GF-D8 (cell line): ENCODE measurements at regions not wholly inside any gene's neighbourhood (a gene's known extent, or its start where the extent isn't known, plus 50 kb on each side); places are given as distances from the start of the nearest gene placed in this dataset.

Experiments
- DNase-seq: peaks from one replicate; lab custom pipeline; 2025; lab: John Stamatoyannopoulos, UW

DNA sequence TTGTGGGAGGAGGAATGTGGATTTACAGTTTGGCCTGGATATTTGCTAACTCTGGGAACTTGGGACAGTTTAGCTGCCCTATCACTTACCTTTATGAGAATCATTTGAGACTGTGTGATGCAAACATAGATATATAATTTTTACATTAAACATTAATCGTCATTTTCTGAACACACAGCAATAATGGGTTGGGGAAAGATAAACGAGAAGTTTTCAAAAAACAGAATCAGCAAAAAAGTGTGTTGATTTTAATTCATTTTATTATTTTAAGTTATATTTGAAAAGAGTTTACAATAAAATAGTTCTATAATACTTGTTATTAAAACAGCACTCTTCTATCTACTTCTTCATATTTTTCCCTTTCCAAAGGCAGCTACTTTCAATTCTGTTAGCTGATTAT, 813.3 kb downstream of the SLC4A3 start:
- no peak for DNase-seq

DNA sequence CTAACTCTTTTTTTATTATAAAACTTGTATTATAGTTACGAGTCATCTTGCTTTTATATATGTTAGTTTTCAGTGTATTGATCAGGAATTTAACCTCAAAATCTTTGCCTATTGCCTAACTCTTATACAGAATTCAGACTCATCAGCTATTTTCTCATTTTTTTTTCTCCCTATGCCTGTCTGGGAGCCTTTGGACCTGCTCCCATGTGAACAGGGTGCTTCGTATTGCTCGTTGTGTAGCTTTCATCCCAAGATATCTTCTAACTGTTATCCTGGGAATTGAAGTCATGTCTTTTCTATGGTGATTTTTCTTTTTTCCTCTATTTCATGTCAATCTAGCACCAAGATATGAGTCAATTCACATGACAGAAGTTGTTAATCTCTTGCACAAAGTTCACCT, 814.0 kb downstream of the SLC4A3 start:
- no peak for DNase-seq

DNA sequence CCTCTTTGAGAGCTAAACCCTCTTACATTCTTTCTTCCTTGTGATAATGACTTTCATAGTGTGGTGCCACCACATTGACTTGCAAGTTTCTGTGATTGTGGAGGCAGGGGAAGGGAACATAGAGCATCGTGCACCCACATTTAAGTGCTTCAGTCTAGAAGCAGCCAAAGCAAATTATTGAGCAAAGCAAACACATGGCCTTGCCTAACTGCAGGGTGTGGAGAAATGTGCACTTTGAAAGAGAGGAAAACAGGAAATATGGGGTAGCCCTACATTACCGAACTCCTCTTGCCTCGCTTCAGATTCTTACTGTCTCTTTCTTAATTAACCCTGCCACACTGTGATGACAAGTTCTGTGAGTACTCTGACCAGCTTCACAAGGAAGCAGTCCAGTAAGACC, 814.6 kb downstream of the SLC4A3 start:
- DNase-seq = no peak

DNA sequence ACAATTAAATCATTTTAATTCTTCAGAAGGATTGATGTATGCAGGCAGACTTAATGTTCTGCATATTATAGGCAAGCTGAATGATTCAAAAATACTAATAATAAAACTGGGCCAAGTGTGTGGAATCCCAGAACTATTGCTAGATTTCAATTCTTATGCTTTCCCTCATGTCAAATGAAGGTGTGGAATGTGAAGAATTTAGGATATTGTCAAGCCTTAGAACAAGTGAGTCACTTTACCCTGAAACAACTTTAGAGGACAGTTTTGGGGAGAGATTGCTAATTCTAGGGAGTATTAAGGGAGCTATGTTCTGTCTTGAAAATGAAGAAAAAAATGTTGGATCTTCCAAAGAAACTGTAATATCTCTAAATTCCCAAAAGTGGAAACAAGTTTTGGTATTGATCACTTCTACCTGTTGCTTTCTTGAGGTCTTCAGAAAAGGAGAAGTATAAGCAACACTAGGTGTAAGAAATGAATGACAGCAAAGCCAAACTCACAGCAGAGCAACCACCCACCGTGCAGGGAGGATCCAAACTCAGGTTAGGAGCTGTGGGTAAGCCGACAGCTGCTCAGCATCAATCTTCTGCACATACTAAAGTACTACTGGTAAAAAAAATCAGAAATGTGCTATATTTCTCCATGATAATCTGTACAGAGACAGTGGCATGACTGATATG, 818.1 kb downstream of the SLC4A3 start:
- DNase-seq = no peak

DNA sequence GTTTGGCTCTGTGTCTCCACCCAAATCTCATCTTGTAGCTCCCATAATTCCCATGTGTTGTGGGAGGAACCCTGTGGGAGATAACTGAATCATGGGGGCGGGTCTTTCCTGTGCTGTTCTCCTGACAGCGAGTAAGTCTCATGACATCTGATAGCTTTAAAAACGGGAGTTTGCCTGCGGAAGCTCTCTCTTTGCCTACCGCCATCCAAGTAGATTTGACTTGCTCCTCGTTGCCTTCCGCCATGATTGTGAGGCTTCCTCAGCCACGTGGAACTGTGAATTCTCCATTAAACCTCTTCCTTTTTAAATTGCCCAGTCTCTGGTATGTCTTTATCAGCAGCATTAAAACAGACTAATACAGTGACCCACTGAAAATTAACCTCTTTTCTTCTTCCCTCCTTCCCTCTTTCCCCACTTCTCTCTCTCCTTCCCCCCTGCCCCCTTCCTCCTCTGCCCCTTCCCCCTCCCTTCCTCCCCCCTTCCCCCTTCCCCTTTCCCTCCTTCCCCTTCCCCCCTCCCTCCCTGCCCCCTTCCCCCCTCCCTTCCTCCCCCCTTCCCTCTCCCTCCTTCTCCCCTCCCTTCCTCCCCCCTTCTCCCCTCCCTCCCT, 818.8 kb downstream of the SLC4A3 start:
- no peak for DNase-seq

DNA sequence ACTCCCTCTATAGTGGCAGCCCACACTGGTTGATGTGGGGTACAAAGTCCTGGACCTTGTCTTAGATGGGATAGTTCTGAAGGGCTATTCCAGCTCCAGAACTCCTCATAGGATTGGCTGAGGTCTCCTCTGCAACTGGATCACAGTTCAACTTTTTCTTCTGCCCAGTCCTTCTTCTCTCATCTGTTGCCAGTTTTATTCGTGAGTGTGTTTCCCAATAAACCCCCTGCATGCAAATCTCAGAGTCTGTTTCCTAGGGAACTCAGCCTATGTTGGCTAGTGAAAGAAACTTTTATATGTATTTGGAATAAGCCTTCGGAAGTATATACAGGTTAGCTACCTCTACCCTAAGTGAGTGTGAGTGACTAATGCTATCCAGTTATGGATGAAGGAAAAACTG, 823.4 kb downstream of the SLC4A3 start:
- DNase-seq = no peak

DNA sequence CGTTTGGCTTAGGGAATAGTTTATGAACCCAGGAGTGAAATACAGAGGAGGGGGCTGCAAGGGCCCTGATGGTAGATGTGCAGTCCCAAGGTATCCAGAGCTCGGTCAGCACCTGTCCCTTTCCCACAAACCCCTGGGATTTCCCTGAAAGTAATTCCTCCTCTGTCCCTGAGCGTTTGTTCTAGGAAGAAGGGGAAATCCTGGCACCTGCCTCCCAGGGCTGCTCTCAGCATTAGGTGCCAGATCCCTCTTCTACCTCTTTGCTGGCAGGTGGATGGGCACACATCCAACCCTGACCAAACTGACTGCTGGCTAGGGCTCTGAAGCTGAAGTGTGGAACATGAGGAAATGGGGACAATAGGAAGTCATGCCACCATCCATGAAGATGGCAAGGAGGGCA, 824.0 kb downstream of the SLC4A3 start:
- no peak for DNase-seq

DNA sequence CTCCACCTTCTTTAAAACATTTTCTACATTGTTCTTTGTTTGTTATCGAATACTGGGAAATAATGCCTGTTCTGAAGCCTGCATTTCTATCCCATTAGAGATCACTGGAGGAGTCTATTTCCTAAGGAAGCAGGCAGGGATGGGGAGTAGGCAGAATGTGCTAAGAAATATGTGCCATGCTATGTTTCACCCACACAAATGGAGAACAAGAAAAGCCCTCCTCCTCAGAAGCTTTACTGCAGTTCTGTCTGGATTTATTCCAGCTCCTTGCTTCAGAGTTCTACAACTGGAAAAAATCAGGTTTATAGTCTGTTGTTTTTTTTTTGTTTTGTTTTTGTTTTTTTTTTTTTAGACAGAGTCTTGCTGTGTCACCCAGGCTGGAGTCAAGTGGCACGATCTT, 825.1 kb downstream of the SLC4A3 start:
- no peak for DNase-seq

DNA sequence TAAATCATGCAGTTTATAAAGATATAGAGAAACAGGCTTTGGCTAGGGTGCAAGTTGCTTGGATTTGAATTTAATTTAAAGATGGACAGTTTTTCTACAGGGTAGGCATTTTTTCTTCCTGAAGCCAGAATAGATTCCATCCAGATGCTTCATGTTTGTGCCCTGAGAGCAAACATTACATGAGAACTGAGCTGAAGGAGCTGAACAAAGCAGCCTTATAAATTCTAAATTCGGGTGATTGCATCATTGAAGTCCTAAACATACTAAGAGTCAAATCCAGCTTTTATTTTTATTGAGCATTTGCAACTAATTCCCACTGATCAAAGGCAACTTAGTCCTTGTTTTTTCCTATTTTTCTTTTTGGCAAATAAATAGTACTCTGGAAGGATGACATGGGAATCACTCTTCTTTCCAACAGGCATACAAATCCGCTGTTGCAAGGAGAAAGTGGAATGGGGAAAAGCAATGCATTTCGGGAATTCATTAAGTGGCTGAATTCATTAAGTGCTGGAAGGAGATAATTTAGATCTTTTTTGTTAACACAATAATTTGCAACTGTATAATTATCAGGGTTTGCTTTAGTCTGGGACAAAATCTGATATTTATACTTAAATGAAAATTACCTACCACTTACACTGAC, 828.0 kb downstream of the SLC4A3 start:
- no peak for DNase-seq

DNA sequence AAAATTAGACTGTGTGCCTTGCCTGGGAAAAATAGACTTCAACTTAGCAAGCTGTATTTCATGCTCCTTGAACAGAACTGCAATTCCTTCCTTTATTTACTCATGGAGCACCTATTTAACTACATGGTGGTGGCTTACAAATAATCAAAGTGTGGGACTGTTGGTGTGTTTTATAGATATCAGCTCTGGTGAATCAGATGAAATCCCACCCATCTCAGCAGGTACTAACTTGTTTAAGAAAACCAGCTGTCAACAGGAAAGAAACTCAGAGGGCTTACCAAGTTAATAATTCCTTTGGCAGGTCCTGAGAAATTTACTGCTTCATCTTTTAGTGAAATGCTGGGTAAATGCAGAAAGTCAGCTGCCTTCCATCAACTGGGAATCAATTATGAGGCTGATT, 830.6 kb downstream of the SLC4A3 start:
- DNase-seq = no peak

DNA sequence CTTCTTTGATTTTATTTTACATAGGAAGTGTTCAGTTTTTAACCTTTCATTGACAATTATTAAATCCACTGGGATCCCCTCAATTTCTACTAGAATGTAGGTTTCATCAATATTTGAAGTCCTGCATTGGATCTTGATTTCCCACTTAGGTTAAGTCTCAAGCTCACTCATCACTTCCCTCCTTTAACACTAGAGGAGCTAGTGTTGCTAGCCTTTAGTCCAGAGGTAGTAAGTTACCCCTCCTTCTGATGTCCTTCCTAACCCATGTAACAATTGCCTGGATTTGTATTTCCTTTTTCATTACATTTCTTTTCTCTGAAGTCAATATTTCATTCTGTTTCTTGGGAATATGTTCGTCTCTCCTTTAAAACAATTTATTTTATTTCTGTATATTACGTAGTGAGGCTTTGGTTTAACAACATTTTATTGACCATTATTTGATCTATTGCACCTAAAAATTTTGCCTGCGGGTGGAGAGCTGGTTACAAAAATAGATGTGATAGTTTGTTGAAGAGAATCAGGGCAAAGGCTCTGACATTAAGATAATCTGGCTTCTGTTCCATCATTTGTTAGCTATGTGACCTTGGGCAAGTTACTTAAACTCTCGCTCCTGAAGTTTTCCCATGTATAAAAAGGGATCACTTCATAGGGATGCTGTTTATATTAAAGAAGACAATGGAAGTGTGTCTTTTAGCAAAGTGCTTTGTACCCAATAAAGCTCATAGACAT, 833.0 kb downstream of the SLC4A3 start:
- no peak for DNase-seq

DNA sequence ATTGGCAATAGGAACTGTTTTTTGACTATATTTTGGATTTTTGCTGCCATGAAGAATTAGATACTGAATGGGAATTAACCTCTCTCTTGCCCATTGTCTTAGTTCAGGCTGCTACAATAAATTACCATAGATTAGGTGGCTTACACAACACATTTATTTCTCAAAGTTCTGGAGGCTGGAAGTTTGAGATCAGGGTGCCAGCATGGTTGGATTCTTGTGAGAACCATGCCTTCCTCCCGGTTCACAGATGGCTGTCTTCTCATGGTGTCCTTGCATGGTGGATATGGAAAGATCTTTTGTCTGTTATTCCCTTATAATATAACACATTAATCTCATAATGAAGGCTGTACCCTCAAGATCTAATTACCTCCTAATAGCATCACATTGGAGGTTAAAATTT, 836.4 kb downstream of the SLC4A3 start:
- DNase-seq = no peak

DNA sequence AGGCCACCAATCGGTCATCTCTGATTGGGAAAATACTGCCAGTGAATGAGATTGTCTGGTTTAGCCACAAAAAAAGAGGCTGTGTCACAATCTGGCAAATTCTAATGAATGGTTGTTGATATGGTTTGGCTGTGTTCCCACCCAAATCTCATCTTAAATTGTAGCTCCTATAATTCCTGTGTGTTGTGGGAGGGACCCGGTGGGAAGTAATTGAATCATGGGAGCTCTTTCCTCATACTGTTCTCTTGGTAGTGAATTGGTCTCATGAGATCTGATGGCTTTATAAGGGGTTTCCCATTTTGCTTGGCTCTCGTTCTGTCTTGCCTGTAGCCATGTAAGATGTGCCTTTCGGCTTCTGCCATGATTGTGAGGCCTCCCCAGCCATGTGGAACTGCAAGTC, 838.3 kb downstream of the SLC4A3 start:
- no peak for DNase-seq

DNA sequence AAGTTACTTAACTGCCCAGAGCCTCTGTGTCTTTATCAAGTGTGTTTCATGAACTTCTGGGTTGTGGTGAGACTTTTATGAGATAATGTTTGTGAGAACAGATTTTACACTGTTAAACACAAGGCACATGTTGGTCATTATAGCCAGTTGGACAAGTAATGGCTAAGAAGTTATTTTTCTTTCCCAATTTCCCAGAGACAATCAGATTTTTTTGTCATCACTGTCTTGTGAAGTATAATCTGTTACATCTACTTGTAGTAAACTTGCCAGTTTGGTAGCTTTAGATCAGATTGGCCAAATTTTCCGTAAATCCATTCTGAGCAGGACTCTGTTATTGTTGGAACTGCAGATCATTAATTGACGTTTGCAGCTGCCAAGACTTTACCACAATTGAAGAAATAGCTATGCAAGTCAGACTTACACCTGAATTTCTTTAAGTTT, 838.8 kb downstream of the SLC4A3 start:
- no peak for DNase-seq

DNA sequence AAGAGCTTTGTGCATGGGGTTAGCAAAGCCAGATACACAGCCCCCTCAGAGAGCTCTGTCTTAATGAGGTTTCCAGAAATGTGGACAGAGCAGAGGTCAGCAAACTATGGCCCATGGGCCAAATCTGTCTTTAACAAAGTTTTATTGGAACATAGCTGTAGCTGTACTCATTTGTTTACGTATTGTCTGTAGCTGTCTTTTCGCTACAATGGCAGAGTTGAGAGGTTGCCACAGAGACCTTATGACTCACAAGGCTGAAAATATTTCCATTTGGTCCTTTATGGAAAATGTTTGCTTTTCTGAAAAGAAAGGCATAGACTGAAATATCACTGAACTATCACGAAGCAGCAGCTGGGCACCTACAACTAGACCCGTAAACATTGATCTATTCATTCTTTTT, 841.8 kb downstream of the SLC4A3 start:
- DNase-seq = no peak

DNA sequence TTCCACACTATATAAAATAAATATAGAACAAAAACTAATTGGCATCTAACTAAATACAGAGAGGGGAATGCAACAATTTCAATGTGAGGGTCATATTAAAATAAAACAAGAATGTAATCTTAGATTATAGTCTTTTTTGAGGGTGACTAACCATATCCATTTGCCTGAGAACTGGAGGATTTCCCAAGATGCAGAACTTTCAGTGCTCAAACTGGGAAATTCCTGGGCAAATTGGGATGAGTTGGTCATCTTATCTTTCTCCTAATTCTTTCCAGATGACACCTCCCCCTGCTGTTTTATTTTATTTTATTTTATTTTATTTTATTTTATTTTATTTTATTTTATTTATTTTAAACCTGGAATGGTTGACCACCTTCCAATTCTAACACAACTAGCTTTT, 846.2 kb downstream of the SLC4A3 start:
- no peak for DNase-seq

DNA sequence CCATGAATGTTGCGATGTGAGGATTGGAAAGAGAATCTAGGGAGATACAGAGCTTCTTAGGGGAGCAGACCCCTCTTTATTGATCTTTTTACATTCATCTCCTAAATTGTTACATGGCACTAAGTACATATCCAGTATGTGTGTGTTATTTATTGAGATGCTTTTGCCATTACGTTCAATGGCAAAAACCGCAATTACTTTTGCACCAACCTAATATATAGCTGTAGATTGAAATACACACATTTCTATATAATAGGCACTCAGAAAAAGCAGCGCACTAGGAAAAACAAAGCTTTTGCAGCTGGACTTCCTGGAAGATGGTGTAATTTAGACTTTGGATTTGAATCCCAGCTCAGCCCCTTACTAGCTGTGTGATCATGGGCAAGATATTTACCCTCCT, 849.4 kb downstream of the SLC4A3 start:
- DNase-seq = no peak

DNA sequence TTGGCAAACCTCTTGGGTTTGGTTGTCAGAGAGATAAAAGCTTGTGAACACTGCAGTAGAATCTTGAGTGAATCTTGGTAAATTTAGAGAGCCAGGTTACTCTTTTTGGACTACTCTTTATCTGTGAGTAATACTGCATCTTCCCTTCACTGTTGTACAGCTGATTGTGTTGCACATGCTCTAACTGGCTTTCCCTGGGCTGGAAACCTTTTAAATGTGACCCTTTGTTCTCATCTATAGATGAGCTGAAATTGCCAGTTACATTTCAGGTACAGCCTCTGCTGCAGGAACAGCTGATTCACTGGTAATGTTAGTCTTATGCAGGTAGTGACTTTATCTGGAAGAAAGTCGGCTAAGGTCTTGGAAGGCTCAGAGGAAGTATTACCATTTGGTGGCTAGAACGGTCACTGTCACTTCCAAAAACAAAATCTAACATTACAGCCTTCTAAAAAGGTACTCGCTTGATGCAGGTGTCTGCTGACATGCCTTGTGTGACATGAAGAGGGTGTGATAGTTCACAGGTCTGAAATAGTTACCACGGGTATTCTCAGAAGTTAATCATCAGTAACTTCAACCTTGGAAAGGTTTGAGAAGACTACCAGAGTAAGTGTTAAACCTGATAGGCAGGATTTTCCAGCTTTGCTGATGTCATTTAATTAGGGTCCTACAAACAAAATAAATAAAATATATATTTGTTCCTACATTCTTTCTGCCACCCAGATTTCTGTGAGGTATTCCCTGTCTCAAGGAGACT, 851.1 kb downstream of the SLC4A3 start:
- DNase-seq = no peak

DNA sequence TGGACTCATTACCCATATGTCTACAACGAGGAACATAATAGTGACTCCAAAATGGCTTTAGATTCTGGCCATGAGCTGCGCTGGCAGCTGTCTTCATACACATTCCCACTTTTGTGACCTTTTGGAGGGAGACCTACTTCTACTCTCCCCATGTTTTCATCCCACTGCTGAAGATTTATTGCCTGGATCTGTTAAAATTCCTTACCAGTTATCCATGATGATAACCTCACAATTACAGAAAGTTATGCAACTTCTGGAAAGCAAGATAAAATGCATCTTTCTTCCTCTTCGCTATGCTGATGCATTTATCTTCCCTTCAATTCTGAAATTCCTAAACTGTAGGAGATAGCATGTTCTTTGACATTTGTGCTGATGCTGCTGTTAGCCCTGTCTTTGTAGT, 855.3 kb downstream of the SLC4A3 start:
- no peak for DNase-seq

DNA sequence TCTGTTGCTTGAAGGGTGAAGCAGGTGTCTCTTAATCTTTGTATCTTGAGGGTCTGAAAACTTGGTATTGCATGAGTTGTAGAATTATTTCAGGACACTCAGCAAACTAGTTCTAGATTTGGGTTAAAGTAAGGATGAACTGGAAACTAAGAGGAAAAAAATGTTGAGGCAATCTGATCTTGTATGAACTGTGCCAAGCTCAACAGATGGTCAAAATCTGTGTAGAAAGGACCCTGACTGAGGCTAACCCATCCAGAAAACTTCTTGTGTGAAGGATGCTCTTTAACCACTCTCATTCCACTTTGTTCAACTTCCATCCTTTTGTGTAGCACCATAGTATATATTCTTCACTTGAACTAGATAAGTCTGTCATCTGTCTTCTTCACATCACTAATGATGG, 861.7 kb downstream of the SLC4A3 start:
- no peak for DNase-seq

DNA sequence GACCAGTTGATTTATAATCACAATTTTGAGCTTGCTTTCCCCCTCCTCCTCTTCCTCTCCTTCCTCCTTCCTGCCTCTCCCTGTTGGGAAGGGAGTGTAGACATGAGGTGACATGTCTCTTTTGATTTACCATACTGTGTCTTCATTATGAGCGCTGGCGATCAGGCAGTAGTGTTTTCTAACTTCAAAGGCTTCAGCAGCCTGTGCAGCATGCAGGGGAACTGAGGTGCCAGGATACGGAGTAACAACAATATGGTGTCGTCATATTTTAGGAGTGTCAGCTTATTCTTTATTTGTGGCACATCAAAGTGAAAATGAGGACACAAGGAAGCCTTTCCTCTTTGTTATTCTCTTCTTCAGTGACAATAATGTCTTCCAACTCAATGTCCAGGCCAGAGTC, 864.2 kb downstream of the SLC4A3 start:
- no peak for DNase-seq

DNA sequence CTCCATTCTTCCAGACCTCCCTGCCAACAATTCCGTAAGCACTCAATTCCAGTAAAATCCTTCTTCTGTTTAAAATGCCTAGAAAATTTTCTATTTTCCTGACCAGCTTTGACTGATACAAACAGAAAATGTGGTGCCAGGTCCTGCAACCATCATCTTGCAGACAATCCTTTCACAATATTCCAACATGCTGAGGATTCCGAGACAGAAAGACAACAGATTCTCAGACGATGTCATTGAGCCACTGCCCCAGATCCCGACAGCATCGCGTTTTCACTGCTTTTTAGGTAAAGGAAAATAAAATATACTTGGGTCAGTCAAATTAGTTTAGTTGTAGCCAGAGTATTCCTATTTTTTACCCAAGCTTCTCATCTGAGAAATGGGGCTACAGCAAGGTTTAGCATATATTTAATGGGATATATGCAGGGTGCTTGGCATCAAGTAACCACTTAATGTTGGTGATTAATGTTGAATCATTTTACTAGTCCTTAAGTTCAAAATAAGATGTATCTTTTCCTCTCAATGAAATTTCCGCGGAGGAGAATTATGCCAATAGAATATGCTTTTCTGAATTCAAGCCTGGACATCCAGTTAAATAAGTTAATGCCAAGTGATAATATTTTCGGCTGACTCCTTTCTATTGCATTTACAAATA, 866.6 kb downstream of the SLC4A3 start:
- DNase-seq = no peak
